SJCRH30 (cell line): ENCODE measurements at regions not wholly inside any gene's neighbourhood (a gene's known extent, or its start where the extent isn't known, plus 50 kb on each side); places are given as distances from the start of the nearest gene placed in this dataset.

ENCODE experiments used
- DNase-seq, 2 experiments: peaks; one replicate each; pipeline ENCODE4 v3.0.0-alpha.2; 2015 to 2020
- H3K27ac ChIP-seq: fragments of 250-450 bp; sonication (Bioruptor Pico); 2 replicates; pipeline ENCODE4 v1.5.1; 2020; ENCODE audit warnings: mild to moderate bottlenecking, moderate library complexity
- H3K27me3 ChIP-seq: fragments of 250-450 bp; sonication (Bioruptor Pico); 2 replicates; pipeline ENCODE4 v1.5.1; 2020; ENCODE audit warnings: mild to moderate bottlenecking, moderate library complexity
- H3K36me3 ChIP-seq: fragments of 250-450 bp; sonication (Bioruptor Pico); 2 replicates; pipeline ENCODE4 v1.5.1; 2020; ENCODE audit warnings: mild to moderate bottlenecking, moderate library complexity
- H3K4me1 ChIP-seq: fragments of 250-450 bp; sonication (Bioruptor Pico); 2 replicates; pipeline ENCODE4 v1.5.1; 2020; ENCODE audit warnings: mild to moderate bottlenecking, moderate library complexity
- H3K4me3 ChIP-seq: fragments of 250-450 bp; sonication (Bioruptor Pico); 2 replicates; pipeline ENCODE4 v1.5.1; 2020; ENCODE audit warnings: mild to moderate bottlenecking, moderate library complexity
- H3K9me3 ChIP-seq: fragments of 250-450 bp; sonication (Bioruptor Pico); replicated peaks from 2 replicates; pipeline ENCODE4 v1.5.1; 2020; ENCODE audit warnings: mild to moderate bottlenecking, moderate library complexity

GRCh38 chr5:68407311-68408239, 192.0 kb downstream of the PIK3R1 start:
- Histone ChIP-seq H3K4me3 (no peak overlapping the region), H3K9me3 (no peaks in the 10 kb centered on the region; the same call in 1 of the 2 replicates), H3K4me1 (peaks cover 4% of the 10 kb centered on the region; the same call in 1 of the 2 replicates), H3K27ac (no peak overlapping the region), H3K36me3 (no peaks in the 10 kb centered on the region), H3K27me3 (no peaks in the 10 kb centered on the region)
- DNase-seq: no peak

GRCh38 chr5:68408345-68408871, 192.9 kb downstream of the PIK3R1 start:
- H3K27ac ChIP-seq: no peak overlapping the region
- H3K4me3 ChIP-seq: no peak overlapping the region

GRCh38 chr5:68409259-68409658, 193.7 kb downstream of the PIK3R1 start:
- DNase-seq: no peak
- Histone ChIP-seq H3K27me3 (no peaks in the 10 kb centered on the region), H3K36me3 (no peaks in the 10 kb centered on the region), H3K4me1 (peaks cover 4% of the 10 kb centered on the region; the same call in 1 of the 2 replicates), H3K4me3 (no peak overlapping the region), H3K9me3 (peaks cover 3% of the 10 kb centered on the region; the same call in 1 of the 2 replicates), H3K27ac (no peak overlapping the region)

More at GRCh38 chr5:68408345-68408871, 192.9 kb downstream of the PIK3R1 start:
- H3K4me1 ChIP-seq: peaks cover 4% of the 10 kb centered on the region; the same call in 1 of the 2 replicates
- no peaks in the 10 kb centered on the region; the same call in 1 of the 2 replicates for H3K9me3 ChIP-seq
- no peaks in the 10 kb centered on the region for H3K36me3 ChIP-seq
- H3K27me3 ChIP-seq: no peaks in the 10 kb centered on the region
- DNase-seq: no peak

GRCh38 chr5:68411161-68411560, 195.6 kb downstream of the PIK3R1 start:
- no peak overlapping the region for H3K4me3 ChIP-seq
- H3K27ac ChIP-seq: no peak overlapping the region
- no peaks in the 10 kb centered on the region for H3K27me3 ChIP-seq
- H3K36me3 ChIP-seq: no peaks in the 10 kb centered on the region
- peaks cover 3% of the 10 kb centered on the region; the same call in 1 of the 2 replicates for H3K9me3 ChIP-seq
- H3K4me1 ChIP-seq: peaks cover 4% of the 10 kb centered on the region; the same call in 1 of the 2 replicates
- no peak for DNase-seq

GRCh38 chr5:68415177-68416085, 199.9 kb downstream of the PIK3R1 start:
- no peaks in the 10 kb centered on the region for H3K36me3 ChIP-seq
- H3K4me3 ChIP-seq: no peak overlapping the region
- H3K4me1 ChIP-seq: peaks cover 12% of the 10 kb centered on the region
- 0 out of 2 replicates have a peak, but pooled peaks cover 3% of the 10 kb centered on the region for H3K9me3 ChIP-seq
- H3K27me3 ChIP-seq: no peaks in the 10 kb centered on the region
- H3K27ac ChIP-seq: no peak overlapping the region
- no peak for DNase-seq

GRCh38 chr5:68416714-68417113, 201.2 kb downstream of the PIK3R1 start:
- H3K4me1 ChIP-seq: peaks cover 20% of the 10 kb centered on the region
- H3K9me3 ChIP-seq: 0 out of 2 replicates have a peak, but pooled peaks cover 3% of the 10 kb centered on the region
- DNase-seq: no peak
- H3K36me3 ChIP-seq: no peaks in the 10 kb centered on the region
- no peak overlapping the region for H3K27ac ChIP-seq
- H3K27me3 ChIP-seq: no peaks in the 10 kb centered on the region
- H3K4me3 ChIP-seq: no peak overlapping the region

- no peaks in the 10 kb centered on the region for H3K36me3 ChIP-seq
- no peak for DNase-seq
- no peaks in the 10 kb centered on the region for H3K27me3 ChIP-seq
- peaks cover 20% of the 10 kb centered on the region for H3K4me1 ChIP-seq
- H3K4me3 ChIP-seq: no peak overlapping the region
- H3K27ac ChIP-seq: no peak overlapping the region
- 0 out of 2 replicates have a peak, but pooled peaks cover 3% of the 10 kb centered on the region for H3K9me3 ChIP-seq
These were observed 202.6 kb downstream of the PIK3R1 start for GRCh38 chr5:68418201-68418600.

- Histone ChIP-seq H3K9me3 (0 out of 2 replicates have a peak, but pooled peaks cover 3% of the 10 kb centered on the region), H3K36me3 (no peaks in the 10 kb centered on the region), H3K4me3 (no peak overlapping the region), H3K27ac (no peak overlapping the region), H3K27me3 (no peaks in the 10 kb centered on the region), H3K4me1 (peaks cover 20% of the 10 kb centered on the region)
- no peak for DNase-seq
These were observed 203.1 kb downstream of the PIK3R1 start for GRCh38 chr5:68418680-68419079.

GRCh38 chr5:68419081-68419636, 203.6 kb downstream of the PIK3R1 start:
- Histone ChIP-seq H3K9me3 (no peaks in the 10 kb centered on the region), H3K27ac (no peak overlapping the region; the same call in 1 of the 2 replicates), H3K27me3 (no peaks in the 10 kb centered on the region), H3K4me1 (peaks cover 22% of the 10 kb centered on the region), H3K36me3 (no peaks in the 10 kb centered on the region), H3K4me3 (no peak overlapping the region)
- DNase-seq: no peak

GRCh38 chr5:68419637-68420452, 204.3 kb downstream of the PIK3R1 start:
- Histone ChIP-seq H3K36me3 (no peaks in the 10 kb centered on the region), H3K4me3 (no peak overlapping the region), H3K27ac (peak overlapping the region; percentile 51), H3K27me3 (no peaks in the 10 kb centered on the region), H3K9me3 (no peaks in the 10 kb centered on the region), H3K4me1 (peaks cover 29% of the 10 kb centered on the region)
- peak; percentile 64 to 68 for DNase-seq

GRCh38 chr5:68420476-68421344, 205.2 kb downstream of the PIK3R1 start:
- no peak overlapping the region for H3K4me3 ChIP-seq
- no peaks in the 10 kb centered on the region for H3K36me3 ChIP-seq
- H3K9me3 ChIP-seq: no peaks in the 10 kb centered on the region
- peak overlapping the region; percentile 51; the same call in 1 of the 2 replicates for H3K27ac ChIP-seq
- H3K4me1 ChIP-seq: peaks cover 38% of the 10 kb centered on the region
- peak; percentile 62 to 68 for DNase-seq
- H3K27me3 ChIP-seq: no peaks in the 10 kb centered on the region

- Histone ChIP-seq H3K9me3 (no peaks in the 10 kb centered on the region), H3K4me1 (peaks cover 45% of the 10 kb centered on the region), H3K4me3 (no peak overlapping the region), H3K27me3 (no peaks in the 10 kb centered on the region), H3K36me3 (no peaks in the 10 kb centered on the region), H3K27ac (no peak overlapping the region)
- no peak for DNase-seq
These were observed 206.1 kb downstream of the PIK3R1 start for GRCh38 chr5:68421485-68422220.
